HepG2 (cell line): ENCODE measurements at regions not wholly inside any gene's neighbourhood (a gene's known extent, or its start where the extent isn't known, plus 50 kb on each side); places are given as distances from the start of the nearest gene placed in this dataset.

Experiments
- ATAC-seq: fragments of 200-7000 bp; cut with Tn5 transposase; 3 replicates; pipeline ENCODE4 v1.9.1; 2020; ENCODE audit warnings: mild to moderate bottlenecking, moderate library complexity
- BruUV-seq: library from RNA; stranded (reverse); fragments of 400-500 nt; replicated peaks from 2 replicates; lab custom pipeline; 2021; lab: Mats Ljungman, UMichigan
- CTCF ChIA-PET: fragments of 300-600 bp; formaldehyde crosslinking; extraction: SDS; loops from one replicate; lab custom pipeline; 2021; ENCODE audit warnings: low total read pairs, inconsistent platforms, low intra/inter-chr PET ratio; lab: Yijun Ruan, JAX
- POLR2A ChIA-PET: fragments of 350-600 bp; sonication (Branson Sonifier 250); formaldehyde crosslinking; loops from one replicate; lab custom pipeline; 2020; ENCODE audit warnings: antibody characterized with exemption, inconsistent platforms; lab: Yijun Ruan, JAX
- DNase-seq: peaks from one replicate; pipeline ENCODE4 v3.0.0-alpha.2; 2015; ENCODE audit warnings: low spot score
- FAIRE-seq: peaks from 3 replicates; lab custom pipeline; 2011; peaks lifted over from hg19 to GRCh38; lab: Jason Lieb, UNC
- H2AFZ ChIP-seq: one replicate; pipeline ENCODE4 v1.6.1; 2011; ENCODE audit warnings: low read length, inconsistent platforms
- H3K27ac ChIP-seq: fragments of 300-600 bp; 3 replicates; pipeline ENCODE4 v1.8.0; 2011; ENCODE audit warnings: mixed run types, mild to moderate bottlenecking, mixed read lengths, low read length, inconsistent platforms; ENCODE audit not compliant: insufficient read depth; ENCODE audit errors: extremely low read length
- H3K27me3 ChIP-seq, 2 experiments: fragments of 200-600 bp in 1 of 2; 2 replicates in 1 of 2; 3 replicates in 1 of 2; pipeline versions ENCODE4 v1.6.0 to v1.8.0; 2011; ENCODE audit warnings: low read length in 2 of 2, mild to moderate bottlenecking in 2 of 2, moderate library complexity in 2 of 2, inconsistent platforms in 1 of 2; ENCODE audit not compliant: insufficient read depth in 2 of 2, control insufficient read depth in 1 of 2
- H3K36me3 ChIP-seq, 2 experiments: fragments of 200-600 bp in 1 of 2; replicated peaks in 1 of 2; 2 replicates in 1 of 2; 3 replicates in 1 of 2; pipeline versions ENCODE4 v1.5.1 to v1.8.0; 2011; ENCODE audit warnings: low read length in 2 of 2, inconsistent platforms in 1 of 2; ENCODE audit not compliant: insufficient read depth in 2 of 2, control insufficient read depth in 1 of 2
- H3K4me1 ChIP-seq: 2 replicates; pipeline ENCODE4 v1.5.1; 2012; ENCODE audit warnings: low read length, inconsistent platforms; ENCODE audit not compliant: insufficient read depth
- H3K4me2 ChIP-seq: 2 replicates; pipeline ENCODE4 v1.6.0; 2011; ENCODE audit warnings: low read depth, low read length, inconsistent platforms
- H3K4me3 ChIP-seq, 3 experiments: fragments of 200-600 bp in 1 of 3; sonication (generic), shearing (Covaris generic) in 1 of 3; replicated peaks in 1 of 3; 2 replicates each; pipeline ENCODE4 v1.5.1; 2011 to 2016; ENCODE audit warnings: low read length in 3 of 3, inconsistent platforms in 2 of 3, low read depth in 2 of 3, mild to moderate bottlenecking in 2 of 3, control low read depth in 1 of 3, mixed read lengths in 1 of 3; ENCODE audit not compliant: insufficient read depth in 1 of 3
- H3K79me2 ChIP-seq: one replicate; pipeline ENCODE4 v1.6.1; 2011; ENCODE audit warnings: low read length, inconsistent platforms; ENCODE audit not compliant: insufficient read depth
- H3K9ac ChIP-seq: 2 replicates; pipeline ENCODE4 v1.6.0; 2011; ENCODE audit warnings: mild to moderate bottlenecking, low read depth, low read length, inconsistent platforms; ENCODE audit not compliant: insufficient read depth
- H3K9me3 ChIP-seq: 2 replicates; pipeline ENCODE4 v1.5.1; 2012; ENCODE audit warnings: mild to moderate bottlenecking, low read length
- H4K20me1 ChIP-seq: 2 replicates; pipeline ENCODE4 v1.6.0; 2011; ENCODE audit warnings: inconsistent platforms, mild to moderate bottlenecking, low read length, moderate library complexity; ENCODE audit not compliant: insufficient read depth
- ARNT2 ChIP-seq: sonication (generic); formaldehyde crosslinking; IDR thresholded peaks from 2 replicates; pipeline ENCODE4 v1.8.0; 2022; ENCODE audit warnings: mild to moderate bottlenecking, low read depth, missing genetic modification reagents, moderate library complexity
- ELK4 ChIP-seq: sonication (generic); formaldehyde crosslinking; IDR thresholded peaks from 2 replicates; pipeline ENCODE4 v1.9.0; 2021; ENCODE audit warnings: missing genetic modification reagents, borderline replicate concordance
- HHEX ChIP-seq: IDR thresholded peaks from 2 replicates; pipeline ENCODE4 v1.6.1; 2016; ENCODE audit warnings: control low read depth
- JUNB ChIP-seq: sonication (generic); formaldehyde crosslinking; IDR thresholded peaks from 2 replicates; pipeline ENCODE4 v1.8.0; 2022; ENCODE audit warnings: missing genetic modification reagents, mild to moderate bottlenecking, borderline replicate concordance
- JUND ChIP-seq: sonication (generic); formaldehyde crosslinking; IDR thresholded peaks from 2 replicates; pipeline ENCODE4 v1.8.0; 2022; ENCODE audit warnings: mild to moderate bottlenecking, missing genetic modification reagents
- KAT7 ChIP-seq: IDR thresholded peaks from 2 replicates; pipeline ENCODE4 v1.6.1; 2018; ENCODE audit warnings: borderline replicate concordance, missing compliant biosample characterization
- KLF13 ChIP-seq: sonication (generic); formaldehyde crosslinking; IDR thresholded peaks from 2 replicates; pipeline ENCODE4 v1.4.0; 2020; ENCODE audit warnings: mild to moderate bottlenecking, missing genetic modification reagents
- MAFK ChIP-seq, 2 experiments: IDR thresholded peaks in 1 of 2; conservative IDR thresholded peaks in 1 of 2; 2 replicates each; pipeline ENCODE4 v1.6.1; 2011; ENCODE audit warnings: improper control_type of control experiment in 2 of 2, low read length in 2 of 2
- NFYC ChIP-seq: IDR thresholded peaks from 2 replicates; pipeline ENCODE4 v1.6.1; 2016; ENCODE audit warnings: missing genetic modification reagents, missing compliant biosample characterization
- PAF1 ChIP-seq: IDR thresholded peaks from 2 replicates; pipeline ENCODE4 v1.6.1; 2016; ENCODE audit warnings: missing genetic modification reagents, missing compliant biosample characterization
- PHF21A ChIP-seq: sonication (generic); formaldehyde crosslinking; IDR thresholded peaks from 2 replicates; pipeline ENCODE4 v1.5.0; 2020; ENCODE audit warnings: mild to moderate bottlenecking, missing genetic modification reagents
- REST ChIP-seq, 2 experiments: IDR thresholded peaks; 2 replicates each; pipeline ENCODE4 v1.6.1; 2011 to 2012; ENCODE audit warnings: low read length in 2 of 2, borderline replicate concordance in 1 of 2, low read depth in 1 of 2, mild to moderate bottlenecking in 1 of 2, moderate library complexity in 1 of 2
- RFXAP ChIP-seq: sonication (generic); formaldehyde crosslinking; IDR thresholded peaks from 2 replicates; pipeline ENCODE4 v1.4.0; 2020; ENCODE audit warnings: missing genetic modification reagents, borderline replicate concordance
- SRF ChIP-seq: IDR thresholded peaks from 2 replicates; pipeline ENCODE4 v1.6.1; 2011; ENCODE audit warnings: mild to moderate bottlenecking, low read depth, low read length, moderate library complexity
- ZBTB21 ChIP-seq: sonication (generic); formaldehyde crosslinking; IDR thresholded peaks from 2 replicates; pipeline ENCODE4 v1.4.0; 2020; ENCODE audit warnings: missing genetic modification reagents
- ZKSCAN5 ChIP-seq: sonication (generic); formaldehyde crosslinking; IDR thresholded peaks from 2 replicates; pipeline ENCODE4 v1.5.1; 2020; ENCODE audit warnings: mild to moderate bottlenecking, missing genetic modification reagents
- ZNF331 ChIP-seq: sonication (generic); formaldehyde crosslinking; IDR thresholded peaks from 2 replicates; pipeline ENCODE4 v1.4.0; 2020; ENCODE audit warnings: missing genetic modification reagents
- ZNF615 ChIP-seq: sonication (generic); formaldehyde crosslinking; IDR thresholded peaks from 2 replicates; pipeline ENCODE4 v1.5.0; 2020; ENCODE audit warnings: mild to moderate bottlenecking, missing genetic modification reagents, borderline replicate concordance
- ZNF75D ChIP-seq: sonication (generic); formaldehyde crosslinking; IDR thresholded peaks from 2 replicates; pipeline ENCODE4 v1.8.1; 2023; ENCODE audit warnings: missing genetic modification reagents, mild to moderate bottlenecking, borderline replicate concordance
- WGBS: methylation state at CpG from one replicate; pipeline ENCODE4 v1.1.6; 2017; ENCODE audit warnings: low lambda C conversion rate; 5-methylcytosine and 5-hydroxymethylcytosine counted together
- in situ Hi-C: cut with HindIII; loops from 2 replicates; pipeline ENCODE4 v1.10.0; 2017; ENCODE audit warnings: low pct_unique_long_range_greater_than_20kb; ENCODE audit not compliant: extremely low pct_ligation_motif_present
- intact Hi-C: fragments of 100-400 bp; cut with micrococcal nuclease; formaldehyde crosslinking; loops from one replicate; pipeline ENCODE4 v1.10.0; 2022; ENCODE audit not compliant: unreplicated experiment

GRCh38 chr6:68544450-68544849 is 90.6 kb upstream of the ADGRB3 start:
- FAIRE-seq: no peak
- WGBS: 0% methylated on average over 3 of the region's 3 CpGs
- POLR2A ChIA-PET: no interaction called here

More at GRCh38 chr6:68544450-68544849, 90.6 kb upstream of the ADGRB3 start:
- no peaks in the 10 kb centered on the region for H3K4me1 ChIP-seq
- no peak overlapping the region for H3K9ac ChIP-seq
- ATAC-seq (no peak), DNase-seq (no peak)
- no peak overlapping the region for H3K4me3 ChIP-seq
- H3K27ac ChIP-seq: no peak overlapping the region
- H3K9me3 ChIP-seq: peaks cover 8% of the 10 kb centered on the region; the same call in 1 of the 2 replicates
- in situ Hi-C loops: no loop called here
- CTCF ChIA-PET: no interaction called here
- no peaks in the 10 kb centered on the region for H3K36me3 ChIP-seq
- intact Hi-C loops: no loop called here
- H3K79me2 ChIP-seq: no peaks in the 10 kb centered on the region
- H3K27me3 ChIP-seq: no peaks in the 10 kb centered on the region
- no peaks in the 10 kb centered on the region for H4K20me1 ChIP-seq
- no TSS peak for BruUV-seq
- no peak overlapping the region for H2AFZ ChIP-seq
- TF ChIP-seq NFYC (no peak), PAF1 (CRISPR knock-in tag) (no peak), HHEX (CRISPR knock-in tag) (no peak), JUND (no peak), MAFK (conservative IDR thresholded peaks at IDR 0.05 in 1 of 2, IDR thresholded peaks at IDR 0.05 in 1 of 2; ENCODE audit: low read length in 2 of 2) (no peak), ELK4 (CRISPR knock-in tag) (no peak), KLF13 (CRISPR knock-in tag) (no peak), RFXAP (CRISPR knock-in tag) (no peak), ZNF615 (no peak), PHF21A (CRISPR knock-in tag) (no peak), ZNF75D (CRISPR knock-in tag) (no peak), SRF (no peak), ZBTB21 (CRISPR knock-in tag) (no peak), JUNB (no peak), ZNF331 (no peak), REST (IDR thresholded peaks at IDR 0.05; ENCODE audit: borderline replicate concordance in 1 of 2, low read depth in 1 of 2, low read length in 2 of 2) (no peak), ZKSCAN5 (CRISPR knock-in tag) (no peak), KAT7 (CRISPR knock-in tag) (no peak), ARNT2 (no peak)
- H3K4me2 ChIP-seq: no peak overlapping the region
